ENCODE measurements at regions not wholly inside any gene's neighbourhood (a gene's known extent, or its start where the extent isn't known, plus 50 kb on each side); places are given as distances from the start of the nearest gene placed in this dataset.

GRCh38 chr4:107151173-107151572 lies 115.1 kb upstream of the DKK2 start:
- no peak for DNase-seq

GRCh38 chr4:107148904-107149303 lies 112.8 kb upstream of the DKK2 start:
- DNase-seq = no peak

GRCh38 chr4:107147873-107148272 lies 111.8 kb upstream of the DKK2 start:
- no peak for DNase-seq

DNA sequence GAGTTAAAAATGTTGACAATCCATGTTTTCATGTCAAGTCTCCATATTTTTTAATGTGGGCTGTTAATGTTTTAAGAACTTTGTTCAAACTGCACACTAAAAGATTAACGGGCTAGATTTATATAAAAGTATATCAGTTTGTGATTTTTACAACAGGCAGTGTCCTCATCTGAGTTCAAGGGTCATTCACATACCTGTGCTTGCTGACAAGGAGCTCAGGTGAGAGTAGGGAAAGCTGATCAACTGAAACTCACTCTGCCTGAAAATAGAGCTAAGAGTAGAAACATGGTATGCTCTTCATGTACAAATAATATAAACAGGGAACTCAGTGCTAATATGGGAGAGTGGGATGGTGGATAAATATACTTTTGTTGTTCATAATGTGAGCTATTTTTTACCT lies 102.3 kb upstream of the DKK2 start:
- no peak for DNase-seq

DNA sequence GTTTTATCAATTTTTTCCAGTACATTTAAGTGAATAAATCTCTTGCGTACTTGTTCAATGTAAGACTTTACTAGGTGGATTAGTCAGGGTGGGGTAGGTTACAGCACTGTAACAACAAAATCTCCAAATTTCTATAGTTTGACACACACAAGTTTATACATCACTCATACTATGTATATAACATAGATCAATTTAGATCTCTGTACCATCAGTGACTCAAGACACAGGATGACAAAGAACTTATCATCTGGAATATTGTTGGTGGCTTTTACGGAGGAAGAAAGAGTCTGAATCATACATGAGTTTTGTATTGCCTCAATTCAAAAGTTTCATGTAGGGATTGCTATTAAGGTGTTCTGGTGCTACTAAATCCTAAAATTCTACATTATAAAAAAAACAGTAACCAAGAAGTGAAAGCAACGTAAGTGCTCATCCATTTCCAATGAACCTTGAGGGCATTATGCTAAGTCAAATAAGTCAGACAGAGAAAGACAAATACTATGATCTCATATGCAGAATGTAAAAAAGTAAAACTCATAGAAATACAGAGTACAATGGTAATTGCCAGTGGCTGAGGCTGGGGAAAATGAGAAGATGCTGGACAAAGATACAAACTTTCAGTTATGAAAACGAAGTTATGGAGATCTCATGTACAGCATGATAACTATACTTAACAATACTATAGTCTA lies 98.0 kb upstream of the DKK2 start:
- no peak for DNase-seq

- no peak for DNase-seq
These were observed 95.2 kb upstream of the DKK2 start for GRCh38 chr4:107131295-107131694.

DNA sequence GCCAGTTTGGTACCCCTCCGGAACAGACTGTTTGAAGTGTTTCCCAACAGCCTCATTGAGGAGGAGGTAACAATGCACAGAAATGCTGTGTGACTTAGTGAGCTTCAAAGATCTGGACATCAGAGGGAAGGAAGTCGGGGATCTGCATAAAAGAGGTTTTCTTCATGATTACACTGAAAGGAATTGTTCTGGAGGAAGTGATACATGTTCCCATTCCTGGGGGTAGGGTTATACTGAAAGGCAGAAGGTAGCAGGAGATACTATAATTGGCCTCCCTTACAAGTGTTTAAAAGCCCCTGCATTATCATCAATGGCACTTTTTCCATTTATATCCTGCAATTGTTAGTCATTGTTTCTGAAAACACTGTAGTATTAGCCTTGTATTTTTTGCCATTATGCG lies 94.0 kb upstream of the DKK2 start:
- DNase-seq = no peak

DNA sequence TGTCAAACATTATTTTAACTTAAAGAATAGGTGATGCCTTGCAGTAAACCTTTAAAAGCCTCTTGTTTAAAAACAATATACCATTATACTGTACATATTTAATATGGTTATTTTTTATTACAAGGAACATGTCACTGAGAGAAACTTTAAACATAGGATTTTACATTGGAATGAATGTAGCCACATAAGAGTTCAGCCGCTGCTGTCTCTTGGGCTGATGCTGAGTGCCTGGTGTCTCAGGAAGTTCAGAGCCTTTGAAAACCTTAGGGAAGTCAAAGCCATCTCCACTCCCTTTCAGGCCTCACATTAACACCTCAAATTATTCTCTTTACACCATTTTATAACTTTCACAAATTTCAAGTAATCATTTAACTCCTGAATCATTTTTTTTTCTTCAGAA lies 93.5 kb upstream of the DKK2 start:
- no peak for DNase-seq

DNA sequence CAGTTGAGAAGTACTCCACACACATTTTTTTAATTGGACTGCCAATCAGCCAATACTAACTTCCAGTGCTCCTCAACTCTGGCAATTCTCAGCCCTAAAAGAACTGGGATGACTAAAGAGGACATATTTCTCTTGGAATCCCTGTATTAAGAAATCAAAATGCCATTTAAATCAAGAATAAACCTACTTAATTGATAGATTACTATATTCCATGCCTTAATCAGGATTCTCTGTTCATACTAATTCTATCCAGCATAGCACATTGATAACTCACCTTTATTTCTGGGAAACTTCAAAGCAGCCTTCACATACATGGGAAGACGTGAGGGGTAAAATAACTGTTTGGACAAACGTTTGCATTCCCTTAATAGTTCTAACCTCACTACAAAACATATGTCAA lies 93.0 kb upstream of the DKK2 start:
- DNase-seq = no peak

GRCh38 chr4:107128116-107128515 lies 92.0 kb upstream of the DKK2 start:
- no peak for DNase-seq

- no peak for DNase-seq
These were observed 89.4 kb upstream of the DKK2 start for GRCh38 chr4:107125496-107125895.

DNA sequence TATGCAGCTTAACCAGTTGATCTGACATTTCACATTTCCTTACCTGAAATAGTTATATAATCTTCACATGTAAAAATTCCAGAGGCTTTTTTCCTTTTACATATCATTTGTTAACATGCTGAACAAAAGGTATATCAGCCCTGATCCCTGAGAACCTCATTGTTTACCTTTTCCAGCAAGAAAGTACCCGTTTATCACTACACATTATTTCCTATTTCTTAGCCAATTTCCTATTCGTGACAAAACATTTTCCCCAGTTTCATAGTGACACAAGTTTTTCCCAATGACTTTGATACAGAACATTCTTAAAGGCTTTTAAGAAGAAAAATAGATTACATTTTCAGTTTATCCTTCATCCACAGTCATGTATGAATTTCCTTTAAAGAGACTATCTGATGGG lies 86.6 kb upstream of the DKK2 start:
- no peak for DNase-seq

DNA sequence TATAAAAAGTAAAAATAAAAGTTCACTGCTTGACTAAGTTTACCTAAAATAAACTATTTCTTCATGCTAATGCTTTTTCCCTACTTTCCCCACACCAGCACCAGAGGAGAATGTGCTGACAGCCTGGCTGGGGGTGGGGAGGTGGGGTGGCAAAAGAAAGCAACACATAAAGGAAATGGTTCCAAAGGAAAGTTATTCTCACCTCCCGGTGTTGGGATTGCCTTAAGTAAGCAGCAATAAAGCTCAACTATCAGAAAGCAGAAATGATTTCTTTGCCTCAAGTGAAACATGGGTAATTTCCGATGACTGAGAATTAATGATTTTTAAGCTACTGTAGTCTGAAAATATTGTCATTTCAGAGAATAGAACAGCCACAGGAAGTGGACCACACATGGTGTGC lies 84.5 kb upstream of the DKK2 start:
- DNase-seq = no peak

GRCh38 chr4:107117726-107118125 lies 81.6 kb upstream of the DKK2 start:
- DNase-seq = no peak

DNA sequence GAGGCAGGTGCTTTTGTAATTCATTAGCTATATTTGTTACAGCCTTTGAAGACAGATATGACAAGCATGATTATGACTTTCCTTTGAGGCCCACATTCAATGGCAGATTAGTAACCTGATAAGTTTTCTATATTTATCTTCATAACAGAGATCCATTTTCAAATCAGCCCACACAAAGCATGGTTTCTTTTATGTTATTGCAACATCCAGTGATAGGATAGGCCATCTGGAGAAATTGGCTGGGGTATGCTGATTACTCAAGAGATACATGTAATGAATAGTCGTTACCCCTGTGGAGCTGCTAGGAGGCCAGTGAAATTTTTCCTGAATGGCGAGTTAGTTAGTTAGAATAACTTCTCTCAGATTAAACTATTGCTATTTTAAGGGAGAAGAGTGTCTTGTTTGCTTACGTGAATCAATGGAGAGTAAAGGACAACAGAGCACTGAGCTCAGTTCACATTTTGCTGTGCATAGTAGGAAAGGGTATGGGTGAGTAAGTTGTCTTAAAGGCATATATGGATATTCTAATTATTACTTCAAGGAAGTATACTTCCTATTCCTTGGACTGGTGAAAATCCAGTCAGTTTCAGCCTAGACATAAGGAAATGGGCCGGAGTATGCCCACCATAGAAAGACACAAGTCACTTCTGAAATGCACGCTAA lies 79.2 kb upstream of the DKK2 start:
- DNase-seq = no peak

DNA sequence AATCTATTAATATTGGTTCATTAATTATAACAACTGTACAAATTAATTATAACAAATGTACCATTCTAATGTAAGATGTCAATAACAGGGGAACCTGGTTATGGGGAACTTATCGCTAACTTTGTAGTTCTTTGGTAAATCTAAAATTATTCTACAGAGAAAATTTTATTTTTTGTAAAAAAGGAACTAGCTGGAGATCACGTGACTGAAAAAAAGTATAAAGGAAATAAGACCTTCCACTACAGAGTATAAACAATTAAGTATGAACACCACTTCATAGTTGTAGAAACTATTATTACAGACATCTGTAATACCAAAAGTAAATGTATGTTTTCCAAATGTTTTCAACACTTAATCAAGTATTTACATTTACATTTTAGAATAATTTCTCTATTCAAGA lies 77.9 kb upstream of the DKK2 start:
- DNase-seq = no peak

- DNase-seq = no peak
These were observed 62.3 kb upstream of the DKK2 start for GRCh38 chr4:107098401-107098800.

- no peak for DNase-seq
These were observed 58.9 kb upstream of the DKK2 start for GRCh38 chr4:107094976-107095375.

DNA sequence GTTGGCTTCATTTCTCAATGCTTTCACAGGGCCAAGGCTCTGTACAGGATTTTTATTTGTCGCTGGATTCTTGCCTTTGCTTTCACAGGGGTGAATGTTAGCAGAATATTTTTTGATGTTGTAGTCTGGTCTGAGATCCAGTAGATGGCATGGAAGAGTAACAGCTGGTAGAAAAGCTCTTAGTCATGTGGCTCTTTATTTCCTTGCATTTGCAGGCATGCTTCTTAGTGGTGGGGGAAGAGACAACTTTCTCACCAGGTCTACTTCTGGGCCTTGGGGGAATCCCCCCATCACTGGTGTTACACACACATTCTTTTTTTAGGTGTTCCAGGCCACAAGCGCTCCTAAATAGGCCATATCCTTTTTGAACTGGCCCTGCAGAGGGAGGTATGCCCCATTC lies 58.2 kb upstream of the DKK2 start:
- DNase-seq = no peak

Measured in cerebellar nuclear complex (tissue), 1 donor.